ENCODE measurements at regions not wholly inside any gene's neighbourhood (a gene's known extent, or its start where the extent isn't known, plus 50 kb on each side); places are given as distances from the start of the nearest gene placed in this dataset.

DNA sequence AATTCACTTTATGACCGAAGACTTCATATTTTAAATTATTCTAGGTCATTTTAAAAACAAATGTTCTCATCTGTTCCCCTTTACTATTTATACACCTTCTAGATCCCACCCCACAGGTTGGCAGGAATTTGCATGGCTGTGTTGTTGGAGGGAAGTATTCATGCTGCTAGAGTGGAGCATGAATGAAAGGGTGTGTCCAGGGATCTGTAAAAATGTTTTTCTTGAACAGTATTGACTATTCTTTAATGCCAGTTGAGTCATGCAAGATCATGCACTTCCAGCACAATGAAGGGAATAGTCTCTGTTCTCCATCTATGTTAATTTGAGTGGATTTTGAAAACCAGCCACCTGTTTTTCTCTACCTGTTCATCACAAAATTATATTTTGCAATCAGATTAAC is 52.0 kb upstream of the COL3A1 start:
- H3K79me2 ChIP-seq (ENCODE audit: insufficient read depth, low read length), result no peaks in the 10 kb centered on the region
- H3K4me3 ChIP-seq (replicated peaks in 1 of 3; ENCODE audit: low read depth in 2 of 3, low read length in 3 of 3), result no peak overlapping the region
- Mint-ChIP-seq H3K27me3 (ENCODE audit: low read depth in 3 of 3) (no peaks in the 10 kb centered on the region), H3K4me1 (no peaks in the 10 kb centered on the region), H3K36me3 (no peaks in the 10 kb centered on the region), H3K27ac (no peak overlapping the region), H3K4me3 (no peak overlapping the region), H3K9me3 (peaks cover 0 to 8% (median 6%) of the 10 kb centered on the region in 7 donors)
- TF ChIP-seq, protein P1, sequence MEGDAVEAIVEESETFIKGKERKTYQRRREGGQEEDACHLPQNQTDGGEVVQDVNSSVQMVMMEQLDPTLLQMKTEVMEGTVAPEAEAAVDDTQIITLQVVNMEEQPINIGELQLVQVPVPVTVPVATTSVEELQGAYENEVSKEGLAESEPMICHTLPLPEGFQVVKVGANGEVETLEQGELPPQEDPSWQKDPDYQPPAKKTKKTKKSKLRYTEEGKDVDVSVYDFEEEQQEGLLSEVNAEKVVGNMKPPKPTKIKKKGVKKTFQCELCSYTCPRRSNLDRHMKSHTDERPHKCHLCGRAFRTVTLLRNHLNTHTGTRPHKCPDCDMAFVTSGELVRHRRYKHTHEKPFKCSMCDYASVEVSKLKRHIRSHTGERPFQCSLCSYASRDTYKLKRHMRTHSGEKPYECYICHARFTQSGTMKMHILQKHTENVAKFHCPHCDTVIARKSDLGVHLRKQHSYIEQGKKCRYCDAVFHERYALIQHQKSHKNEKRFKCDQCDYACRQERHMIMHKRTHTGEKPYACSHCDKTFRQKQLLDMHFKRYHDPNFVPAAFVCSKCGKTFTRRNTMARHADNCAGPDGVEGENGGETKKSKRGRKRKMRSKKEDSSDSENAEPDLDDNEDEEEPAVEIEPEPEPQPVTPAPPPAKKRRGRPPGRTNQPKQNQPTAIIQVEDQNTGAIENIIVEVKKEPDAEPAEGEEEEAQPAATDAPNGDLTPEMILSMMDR (IDR thresholded peaks at IDR 0.05), result no peak
- H3K27ac ChIP-seq (ENCODE audit: low read depth in 1 of 2, low read length in 2 of 2), result no peak overlapping the region
- no CpG with 5 or more reads among the region's 1 CpG for WGBS (ENCODE audit: insufficient coverage)
- H3K4me1 ChIP-seq (ENCODE audit: control insufficient read depth in 1 of 2, insufficient read depth in 2 of 2, low read length in 2 of 2), result no peaks in the 10 kb centered on the region
- peaks cover 5 to 7% of the 10 kb centered on the region in 2 donors for H3K9me3 ChIP-seq (replicated peaks in 1 of 2; ENCODE audit: control insufficient read depth in 1 of 2, insufficient read depth in 1 of 2, low read length in 2 of 2)
- no peak for DNase-seq
- no peak overlapping the region for H3K4me2 ChIP-seq (replicated peaks; ENCODE audit: extremely low read depth, low read length, poor library complexity, severe bottlenecking)
- no peak overlapping the region for H3K9ac ChIP-seq (ENCODE audit: insufficient read depth, low read length, poor library complexity, severe bottlenecking)
- H4K20me1 ChIP-seq (ENCODE audit: insufficient read depth, low read length), result no peaks in the 10 kb centered on the region
- H3K27me3 ChIP-seq (ENCODE audit: control insufficient read depth in 2 of 2, insufficient read depth in 2 of 2, low read length in 2 of 2), result no peaks in the 10 kb centered on the region
- no peak overlapping the region for H2AFZ ChIP-seq (ENCODE audit: insufficient read depth, low read depth, low read length, poor library complexity, severe bottlenecking)
- intact Hi-C loops (cut with micrococcal nuclease), result no loop called here
- no peaks in the 10 kb centered on the region for H3K36me3 ChIP-seq (replicated peaks in 1 of 2; ENCODE audit: control insufficient read depth in 1 of 2, insufficient read depth in 2 of 2, low read length in 2 of 2)

All from CD14-positive monocyte (primary cell).